Gastrocnemius medialis (tissue), 4 donors: ENCODE measurements at regions not wholly inside any gene's neighbourhood (a gene's known extent, or its start where the extent isn't known, plus 50 kb on each side); places are given as distances from the start of the nearest gene placed in this dataset.

ENCODE experiments used
- ATAC-seq, 2 donors: fragments of 150-250 bp; one replicate each; pipeline ENCODE4 v1.9.1; 2016
- DNase-seq, 2 donors: peaks; one replicate each; pipeline ENCODE4 v3.0.0-alpha.2; 2019
- H3K27ac ChIP-seq, 4 donors: fragments of 200-600 bp; sonication (generic); 1 replicate in 1 of 4; 2 replicates in 3 of 4; pipeline ENCODE4 v1.5.1; 2016 to 2018; ENCODE audit warnings: mild to moderate bottlenecking in 2 of 4, moderate library complexity in 1 of 4
- H3K27me3 ChIP-seq, 3 donors: fragments of 200-600 bp; sonication (generic) in 2 of 3; 1 replicate in 1 of 3; 2 replicates in 2 of 3; pipeline versions ENCODE4 v1.5.1 to v1.6.0; 2016 to 2019; ENCODE audit warnings: mild to moderate bottlenecking in 1 of 3, moderate library complexity in 1 of 3
- H3K36me3 ChIP-seq, 2 donors: fragments of 200-600 bp; sonication (generic) in 1 of 2; one replicate each; pipeline ENCODE4 v1.5.1; 2017 to 2018
- H3K4me1 ChIP-seq, 2 donors: fragments of 200-600 bp; sonication (generic) in 1 of 2; one replicate each; pipeline ENCODE4 v1.5.1; 2016 to 2017; ENCODE audit warnings: mild to moderate bottlenecking in 2 of 2
- H3K4me3 ChIP-seq, 4 donors: fragments of 200-600 bp; sonication (generic) in 3 of 4; 1 replicate in 1 of 4; 2 replicates in 3 of 4; pipeline ENCODE4 v1.5.1; 2016 to 2019; ENCODE audit warnings: mild to moderate bottlenecking in 2 of 4
- H3K9me3 ChIP-seq, 3 donors: fragments of 200-600 bp; sonication (generic) in 2 of 3; 1 replicate in 1 of 3; 2 replicates in 2 of 3; pipeline ENCODE4 v1.5.1; 2016 to 2019
- CTCF ChIP-seq, 5 experiments: fragments of 450-650 bp in 3 of 5; fragments of 200-600 bp in 2 of 5; sonication (generic) in 2 of 5; IDR thresholded peaks in 4 of 5; conservative IDR thresholded peaks in 1 of 5; 1 replicate in 4 of 5; 2 replicates in 1 of 5; pipeline ENCODE4 v1.5.1; 2016 to 2019; ENCODE audit warnings: antibody characterized with exemption in 5 of 5, mild to moderate bottlenecking in 3 of 5, moderate library complexity in 3 of 5
- POLR2A ChIP-seq, 2 donors: fragments of 450-650 bp; IDR thresholded peaks; one replicate each; pipeline ENCODE4 v1.6.1; 2017; ENCODE audit warnings: antibody characterized with exemption in 2 of 2, mild to moderate bottlenecking in 2 of 2, moderate library complexity in 2 of 2
- in situ Hi-C, 4 donors: fragments of 200-750 bp; cut with MboI; loops; one replicate each; pipeline versions ENCODE4 v1.15.0 to v1.8.0; 2017; ENCODE audit warnings: low sequenced_read_pairs in 4 of 4
- intact Hi-C: fragments of 100-400 bp; cut with DNase I; formaldehyde crosslinking; loops from one replicate; pipeline ENCODE4 v1.15.1; 2023; ENCODE audit warnings: low total_unique reads

- no peak for DNase-seq
- peak overlapping the region in 3 of 4 donors; percentile 33 to 39 (median 33) for H3K4me3 ChIP-seq
- no peak for ATAC-seq
- in situ Hi-C loops (no loop called here), intact Hi-C loops (no loop called here)
- TF ChIP-seq CTCF (IDR thresholded peaks at IDR 0.05 in 4 of 5, conservative IDR thresholded peaks at IDR 0.05 in 1 of 5), result no peak
- no peak for TF ChIP-seq POLR2A (IDR thresholded peaks at IDR 0.05)
- no peaks in the 10 kb centered on the region for H3K36me3 ChIP-seq
- H3K27me3 ChIP-seq, result no peaks in the 10 kb centered on the region
- H3K27ac ChIP-seq, result no peak overlapping the region
- H3K9me3 ChIP-seq, result no peaks in the 10 kb centered on the region
- H3K4me1 ChIP-seq, result peaks cover 10 to 16% of the 10 kb centered on the region in 2 donors
Observed at GRCh38 chr20:22404419-22405170, 179.8 kb downstream of the FOXA2 start.

DNA sequence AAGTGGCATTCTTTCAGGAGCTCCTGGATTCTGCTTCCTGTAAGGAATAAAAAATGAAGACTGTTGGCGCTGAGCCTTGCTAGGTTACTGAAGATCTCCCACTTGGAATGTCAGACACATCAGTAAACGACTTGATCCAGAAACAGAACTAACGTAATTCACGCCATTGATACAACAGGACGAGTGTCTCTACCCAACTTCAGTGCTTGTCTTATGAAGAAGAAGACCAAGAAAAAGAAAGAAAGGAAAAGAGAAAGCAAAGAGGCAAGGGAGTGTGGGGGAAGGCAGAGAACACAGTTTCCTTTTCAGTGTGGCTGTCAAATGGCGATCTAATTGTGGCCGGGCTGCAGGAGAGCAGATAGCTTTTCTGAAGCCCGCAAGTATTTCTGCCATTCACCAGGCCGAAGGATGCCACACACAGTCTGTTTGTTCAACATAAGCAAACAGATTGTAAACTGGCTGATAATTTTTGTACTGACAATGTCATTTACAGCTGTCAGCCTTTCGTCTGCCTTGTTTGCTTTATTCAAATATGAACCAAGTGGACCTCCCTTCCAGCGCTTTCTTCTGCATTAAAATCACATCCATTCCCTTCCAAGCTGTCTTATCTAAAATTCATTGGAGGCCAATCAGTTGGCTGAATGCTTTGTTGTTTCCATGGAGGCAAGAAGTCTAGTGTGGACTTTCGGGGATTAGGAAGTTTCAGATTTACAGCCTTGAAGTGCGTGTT lies 180.6 kb downstream of the FOXA2 start:
- peak; percentile 47 to 64 for ATAC-seq
- Histone ChIP-seq H3K4me3 (peak overlapping the region; percentile 33 to 39 (median 35)), H3K4me1 (peaks cover 10 to 16% of the 10 kb centered on the region in 2 donors), H3K36me3 (no peaks in the 10 kb centered on the region), H3K9me3 (no peaks in the 10 kb centered on the region), H3K27ac (no peak overlapping the region), H3K27me3 (no peaks in the 10 kb centered on the region)
- in situ Hi-C loops, result no loop called here
- DNase-seq, result no peak
- intact Hi-C loops, result no loop called here
- TF ChIP-seq CTCF (IDR thresholded peaks at IDR 0.05 in 4 of 5, conservative IDR thresholded peaks at IDR 0.05 in 1 of 5) (no peak), POLR2A (IDR thresholded peaks at IDR 0.05) (no peak)

DNA sequence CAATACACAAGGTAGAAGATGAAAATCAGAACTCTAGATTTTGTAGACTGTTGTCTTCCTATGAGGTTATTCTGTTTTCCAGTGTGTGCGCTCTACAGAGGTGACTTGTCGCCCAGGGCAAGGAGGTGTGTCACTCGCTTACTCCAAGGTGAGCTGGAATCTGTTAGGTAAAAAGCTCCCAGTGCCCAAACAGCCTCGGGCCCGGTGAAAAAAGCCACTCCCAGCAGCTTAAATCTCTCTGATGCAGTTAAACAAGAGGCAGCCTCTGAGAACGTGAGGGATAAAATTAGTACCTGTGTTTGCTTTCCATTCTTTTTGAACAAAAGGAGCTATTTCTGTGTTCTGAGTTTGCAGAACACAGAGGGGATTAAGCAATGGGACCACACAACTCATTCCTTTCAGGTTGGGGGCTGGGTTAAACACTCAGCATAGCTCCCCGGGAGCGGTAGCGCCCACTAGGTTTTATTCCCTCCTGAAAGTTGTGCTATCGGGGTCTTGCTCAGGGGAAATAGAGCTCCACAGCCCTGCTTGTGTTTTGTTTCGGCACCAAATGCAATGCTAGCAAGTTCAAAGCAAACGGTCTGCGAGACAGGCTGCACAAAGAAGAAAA lies 181.2 kb downstream of the FOXA2 start:
- H3K27me3 ChIP-seq, result no peaks in the 10 kb centered on the region
- no peak overlapping the region for H3K27ac ChIP-seq
- DNase-seq, result no peak
- TF ChIP-seq POLR2A (IDR thresholded peaks at IDR 0.05), result no peak
- no peak for TF ChIP-seq CTCF (IDR thresholded peaks at IDR 0.05 in 4 of 5, conservative IDR thresholded peaks at IDR 0.05 in 1 of 5)
- intact Hi-C loops, result no loop called here
- no peaks in the 10 kb centered on the region for H3K9me3 ChIP-seq
- H3K36me3 ChIP-seq, result no peaks in the 10 kb centered on the region
- no peak for ATAC-seq
- H3K4me1 ChIP-seq, result peaks cover 10 to 16% of the 10 kb centered on the region in 2 donors
- peak overlapping the region; percentile 33 to 39 (median 35) for H3K4me3 ChIP-seq
- in situ Hi-C loops, result no loop called here

DNA sequence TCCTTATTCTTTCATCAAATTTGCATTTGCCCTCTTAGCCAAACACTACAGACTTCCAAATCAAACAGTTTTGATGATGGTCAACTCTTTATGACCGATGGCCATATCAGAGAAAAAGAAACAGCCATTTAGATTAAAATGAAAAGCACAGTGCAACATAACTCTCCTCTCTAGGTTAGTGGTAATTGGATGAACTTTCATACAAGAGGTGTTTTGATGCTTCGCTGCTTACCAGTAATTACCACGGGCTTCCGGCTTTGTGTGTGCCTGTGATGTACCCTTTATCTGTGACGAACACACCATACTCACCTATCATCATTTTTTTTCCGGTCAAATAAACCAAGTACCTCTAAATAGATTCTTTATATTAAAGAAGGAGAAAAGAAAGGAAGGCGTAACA lies 181.8 kb downstream of the FOXA2 start:
- in situ Hi-C loops (no loop called here), intact Hi-C loops (no loop called here)
- Histone ChIP-seq H3K36me3 (no peaks in the 10 kb centered on the region), H3K4me3 (no peak overlapping the region), H3K27me3 (no peaks in the 10 kb centered on the region), H3K27ac (no peak overlapping the region), H3K4me1 (peaks cover 10 to 16% of the 10 kb centered on the region in 2 donors), H3K9me3 (no peaks in the 10 kb centered on the region)
- ATAC-seq (no peak), DNase-seq (no peak)
- TF ChIP-seq CTCF (IDR thresholded peaks at IDR 0.05 in 4 of 5, conservative IDR thresholded peaks at IDR 0.05 in 1 of 5), result no peak
- no peak for TF ChIP-seq POLR2A (IDR thresholded peaks at IDR 0.05)
